Peyer's patch (tissue), 4 donors: ENCODE measurements at regions not wholly inside any gene's neighbourhood (a gene's known extent, or its start where the extent isn't known, plus 50 kb on each side); places are given as distances from the start of the nearest gene placed in this dataset.
"Not testable (repeated sequence)": the region's sequence is repeated elsewhere in the genome, so short reads cannot be mapped to it uniquely, and the experiment has no call there.

ENCODE experiments used
- CTCF ChIP-seq, 6 experiments: fragments of 450-650 bp in 4 of 6; fragments of 200-600 bp in 2 of 6; sonication (generic) in 1 of 6; IDR thresholded peaks; one replicate each; pipeline ENCODE4 v1.5.1; 2017 to 2019; ENCODE audit warnings: antibody characterized with exemption in 6 of 6, mild to moderate bottlenecking in 3 of 6, moderate library complexity in 1 of 6
- POLR2A ChIP-seq, 2 donors: fragments of 450-650 bp; IDR thresholded peaks; one replicate each; pipeline ENCODE4 v1.5.1; 2017; ENCODE audit warnings: antibody characterized with exemption in 2 of 2, mild to moderate bottlenecking in 2 of 2, moderate library complexity in 2 of 2

DNA sequence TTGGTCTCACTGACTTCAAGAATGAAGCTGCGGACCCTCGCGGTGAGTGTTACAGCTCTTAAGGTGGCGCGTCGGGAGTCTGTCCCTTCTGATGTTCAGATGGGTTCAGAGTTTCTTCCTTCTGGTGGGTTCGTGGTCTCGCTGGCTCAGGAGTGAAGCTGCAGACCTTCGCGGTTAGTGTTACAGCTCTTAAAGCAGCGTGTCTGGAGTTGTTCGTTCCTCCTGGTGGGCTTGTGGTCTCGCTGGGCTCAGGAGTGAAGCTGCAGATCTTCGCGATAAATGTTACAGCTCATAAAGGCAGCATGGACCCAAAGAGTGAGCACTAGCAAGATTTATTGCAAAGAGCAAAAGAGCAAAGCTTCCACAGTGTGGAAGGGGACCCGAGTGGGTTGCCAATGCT is 119.1 kb upstream of the TOP1 start:
- TF ChIP-seq CTCF, POLR2A (IDR thresholded peaks at IDR 0.05): not testable (repeated sequence)
